GM12878 (cell line): ENCODE measurements at regions not wholly inside any gene's neighbourhood (a gene's known extent, or its start where the extent isn't known, plus 50 kb on each side); places are given as distances from the start of the nearest gene placed in this dataset.
A peak's percentile ranks its signal among the peaks of the same experiment; 100 is the strongest.

Experiments used
- BCL11A ChIP-seq: IDR thresholded peaks from 2 replicates; pipeline ENCODE4 v1.6.1; 2011; ENCODE audit warnings: low read depth, low read length
- BHLHE40 ChIP-seq, 2 experiments: fragments of 450-650 bp in 1 of 2; IDR thresholded peaks; 2 replicates each; pipeline ENCODE4 v1.6.1; 2011 to 2017; ENCODE audit warnings: low read depth in 2 of 2, borderline replicate concordance in 1 of 2, improper control_type of control experiment in 1 of 2, low read length in 1 of 2, mild to moderate bottlenecking in 1 of 2
- CEBPB ChIP-seq, 2 experiments: fragments of 150-350 bp in 1 of 2; IDR thresholded peaks; 2 replicates each; pipeline ENCODE4 v1.6.1; 2012 to 2014; ENCODE audit warnings: low read depth in 2 of 2, low read length in 2 of 2, borderline replicate concordance in 1 of 2, inconsistent platforms in 1 of 2
- CHD2 ChIP-seq: IDR thresholded peaks from 2 replicates; pipeline ENCODE4 v1.6.1; 2011; ENCODE audit warnings: low read depth, low read length, improper control_type of control experiment, borderline replicate concordance
- CREB1 ChIP-seq: IDR thresholded peaks from 2 replicates; pipeline ENCODE4 v1.6.1; 2012; ENCODE audit warnings: low read depth, mild to moderate bottlenecking, inconsistent platforms
- GABPA ChIP-seq: IDR thresholded peaks from 2 replicates; pipeline ENCODE4 v1.6.1; 2014; ENCODE audit warnings: antibody characterized with exemption, low read depth, mild to moderate bottlenecking, inconsistent platforms
- IKZF2 ChIP-seq, 2 experiments: fragments of 450-650 bp; IDR thresholded peaks; 2 replicates each; pipeline ENCODE4 v1.6.1; 2017; ENCODE audit warnings: mild to moderate bottlenecking in 2 of 2, moderate library complexity in 2 of 2
- KAT2A ChIP-seq: conservative IDR thresholded peaks from 2 replicates; pipeline ENCODE4 v1.6.1; 2011; ENCODE audit warnings: low read depth, low read length; ENCODE audit not compliant: control insufficient read depth
- MXI1 ChIP-seq: fragments of 150-350 bp; IDR thresholded peaks from 2 replicates; pipeline ENCODE4 v1.6.1; 2011; ENCODE audit warnings: low read depth, mild to moderate bottlenecking, inconsistent platforms, low read length, improper control_type of control experiment
- MYB ChIP-seq: fragments of 150-350 bp; IDR thresholded peaks from 2 replicates; pipeline ENCODE4 v1.6.1; 2014; ENCODE audit warnings: mild to moderate bottlenecking, low read depth, low read length, borderline replicate concordance
- NFIC ChIP-seq: IDR thresholded peaks from 2 replicates; pipeline ENCODE4 v1.6.1; 2012; ENCODE audit warnings: low read depth, mild to moderate bottlenecking, inconsistent platforms, low read length, moderate library complexity
- NR2F1 ChIP-seq: fragments of 450-650 bp; conservative IDR thresholded peaks from 2 replicates; pipeline ENCODE4 v1.6.1; 2017; ENCODE audit warnings: mild to moderate bottlenecking
- POLR2A ChIP-seq: IDR thresholded peaks from 2 replicates; pipeline ENCODE4 v1.6.1; 2011; ENCODE audit warnings: low read depth, mild to moderate bottlenecking, low read length
- POU2F2 ChIP-seq: IDR thresholded peaks from 3 replicates; pipeline ENCODE4 v1.6.1; 2011; ENCODE audit warnings: low read depth, mild to moderate bottlenecking, low read length, borderline replicate concordance
- RAD21 ChIP-seq: IDR thresholded peaks from 2 replicates; pipeline ENCODE4 v1.6.1; 2011; ENCODE audit warnings: mild to moderate bottlenecking, low read depth, low read length, moderate library complexity; ENCODE audit not compliant: insufficient read depth
- RAD51 ChIP-seq: fragments of 450-650 bp; IDR thresholded peaks from 2 replicates; pipeline ENCODE4 v1.6.1; 2016; ENCODE audit warnings: moderate library complexity, mild to moderate bottlenecking, inconsistent platforms
- RBBP5 ChIP-seq: fragments of 200-600 bp; sonication (generic); conservative IDR thresholded peaks from 2 replicates; pipeline ENCODE4 v1.6.1; 2016
- SMAD1 ChIP-seq: fragments of 450-650 bp; IDR thresholded peaks from 2 replicates; pipeline ENCODE4 v1.6.1; 2018; ENCODE audit warnings: mild to moderate bottlenecking, low read depth; ENCODE audit not compliant: partially characterized antibody
- SP1 ChIP-seq: IDR thresholded peaks from one replicate; pipeline ENCODE4 v1.6.1; 2011; ENCODE audit warnings: low read depth, low read length
- SUZ12 ChIP-seq: fragments of 200-600 bp; sonication (generic); IDR thresholded peaks from one replicate; pipeline ENCODE4 v1.6.1; 2018; ENCODE audit warnings: antibody characterized with exemption, mild to moderate bottlenecking; ENCODE audit not compliant: unreplicated experiment
- TCF3 ChIP-seq: IDR thresholded peaks from 2 replicates; pipeline ENCODE4 v1.6.1; 2012; ENCODE audit warnings: low read depth, mild to moderate bottlenecking, low read length, borderline replicate concordance; ENCODE audit not compliant: insufficient read depth
- WRNIP1 ChIP-seq: IDR thresholded peaks from 2 replicates; pipeline ENCODE4 v1.6.1; 2011; ENCODE audit warnings: low read depth, low read length, improper control_type of control experiment, borderline replicate concordance
- TF ChIP-seq, protein P1 (sequence below): IDR thresholded peaks from 2 replicates; pipeline ENCODE4 v1.6.1; 2012; ENCODE audit warnings: low read depth, low read length, improper control_type of control experiment
- TF ChIP-seq, protein P2 (sequence below): fragments of 450-650 bp; IDR thresholded peaks from 2 replicates; pipeline ENCODE4 v1.6.1; 2016; ENCODE audit warnings: mild to moderate bottlenecking, moderate library complexity, borderline replicate concordance
- TF ChIP-seq, protein P3 (sequence below): fragments of 450-650 bp; IDR thresholded peaks from 2 replicates; pipeline ENCODE4 v1.6.1; 2018; ENCODE audit warnings: mild to moderate bottlenecking, low read depth, moderate library complexity; ENCODE audit not compliant: partially characterized antibody

DNA sequence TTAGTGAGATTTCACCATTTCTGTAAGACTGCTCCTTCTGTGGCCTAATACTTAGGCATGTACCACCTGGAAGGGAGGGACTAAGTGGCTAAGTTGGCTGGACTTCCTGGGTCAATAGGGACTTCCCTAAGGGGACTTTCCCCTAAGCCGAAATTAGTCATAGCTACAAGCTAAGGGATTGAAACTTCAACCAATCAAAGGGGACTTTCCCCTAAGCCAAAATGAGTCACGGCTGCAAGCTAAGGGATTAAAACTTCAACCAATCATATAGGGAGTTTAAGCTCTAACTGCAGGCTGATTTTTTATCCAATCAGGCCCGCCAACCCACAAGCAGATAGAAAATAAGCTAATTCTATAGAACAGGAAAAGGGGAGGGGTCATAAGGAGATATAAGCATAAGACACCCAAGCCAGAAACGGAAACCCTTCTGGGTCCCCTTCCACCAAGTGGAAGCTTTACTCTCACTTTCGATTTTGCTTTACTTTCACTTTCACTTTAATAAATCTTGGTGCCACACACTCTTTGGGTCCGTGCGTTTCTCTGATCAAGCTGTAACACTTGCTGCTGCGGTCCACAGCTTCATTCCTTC, 382.8 kb downstream of the KLHL4 start (continued):
- TF ChIP-seq CEBPB (IDR thresholded peaks at IDR 0.05; ENCODE audit: borderline replicate concordance in 1 of 2, low read depth in 2 of 2, low read length in 2 of 2) (no peak), RAD51 (no peak), RBBP5 (no peak), GABPA (no peak), POLR2A (no peak), SUZ12 (no peak), NR2F1 (no peak), KAT2A (no peak), SMAD1 (no peak), WRNIP1 (no peak), TCF3 (no peak), IKZF2 (IDR thresholded peaks at IDR 0.05) (peak; percentile 16 to 35; a peak in 2 of 4 replicates), POU2F2 (no peak), SP1 (no peak), NFIC (no peak), CREB1 (peak; percentile 26; the same call in 1 of the 2 replicates), BCL11A (peak; percentile 50; the same call in 1 of the 2 replicates), CHD2 (no peak), BHLHE40 (IDR thresholded peaks at IDR 0.05; ENCODE audit: borderline replicate concordance in 1 of 2, low read depth in 2 of 2, low read length in 1 of 2) (0 out of 4 replicates have a peak, but pooled peaks of 1 of the 2 experiments have one; percentile 27), MXI1 (no peak), RAD21 (no peak), MYB (no peak)
- TF ChIP-seq, protein P1, sequence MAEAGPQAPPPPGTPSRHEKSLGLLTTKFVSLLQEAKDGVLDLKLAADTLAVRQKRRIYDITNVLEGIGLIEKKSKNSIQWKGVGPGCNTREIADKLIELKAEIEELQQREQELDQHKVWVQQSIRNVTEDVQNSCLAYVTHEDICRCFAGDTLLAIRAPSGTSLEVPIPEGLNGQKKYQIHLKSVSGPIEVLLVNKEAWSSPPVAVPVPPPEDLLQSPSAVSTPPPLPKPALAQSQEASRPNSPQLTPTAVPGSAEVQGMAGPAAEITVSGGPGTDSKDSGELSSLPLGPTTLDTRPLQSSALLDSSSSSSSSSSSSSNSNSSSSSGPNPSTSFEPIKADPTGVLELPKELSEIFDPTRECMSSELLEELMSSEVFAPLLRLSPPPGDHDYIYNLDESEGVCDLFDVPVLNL = no peak
- TF ChIP-seq, protein P2, sequence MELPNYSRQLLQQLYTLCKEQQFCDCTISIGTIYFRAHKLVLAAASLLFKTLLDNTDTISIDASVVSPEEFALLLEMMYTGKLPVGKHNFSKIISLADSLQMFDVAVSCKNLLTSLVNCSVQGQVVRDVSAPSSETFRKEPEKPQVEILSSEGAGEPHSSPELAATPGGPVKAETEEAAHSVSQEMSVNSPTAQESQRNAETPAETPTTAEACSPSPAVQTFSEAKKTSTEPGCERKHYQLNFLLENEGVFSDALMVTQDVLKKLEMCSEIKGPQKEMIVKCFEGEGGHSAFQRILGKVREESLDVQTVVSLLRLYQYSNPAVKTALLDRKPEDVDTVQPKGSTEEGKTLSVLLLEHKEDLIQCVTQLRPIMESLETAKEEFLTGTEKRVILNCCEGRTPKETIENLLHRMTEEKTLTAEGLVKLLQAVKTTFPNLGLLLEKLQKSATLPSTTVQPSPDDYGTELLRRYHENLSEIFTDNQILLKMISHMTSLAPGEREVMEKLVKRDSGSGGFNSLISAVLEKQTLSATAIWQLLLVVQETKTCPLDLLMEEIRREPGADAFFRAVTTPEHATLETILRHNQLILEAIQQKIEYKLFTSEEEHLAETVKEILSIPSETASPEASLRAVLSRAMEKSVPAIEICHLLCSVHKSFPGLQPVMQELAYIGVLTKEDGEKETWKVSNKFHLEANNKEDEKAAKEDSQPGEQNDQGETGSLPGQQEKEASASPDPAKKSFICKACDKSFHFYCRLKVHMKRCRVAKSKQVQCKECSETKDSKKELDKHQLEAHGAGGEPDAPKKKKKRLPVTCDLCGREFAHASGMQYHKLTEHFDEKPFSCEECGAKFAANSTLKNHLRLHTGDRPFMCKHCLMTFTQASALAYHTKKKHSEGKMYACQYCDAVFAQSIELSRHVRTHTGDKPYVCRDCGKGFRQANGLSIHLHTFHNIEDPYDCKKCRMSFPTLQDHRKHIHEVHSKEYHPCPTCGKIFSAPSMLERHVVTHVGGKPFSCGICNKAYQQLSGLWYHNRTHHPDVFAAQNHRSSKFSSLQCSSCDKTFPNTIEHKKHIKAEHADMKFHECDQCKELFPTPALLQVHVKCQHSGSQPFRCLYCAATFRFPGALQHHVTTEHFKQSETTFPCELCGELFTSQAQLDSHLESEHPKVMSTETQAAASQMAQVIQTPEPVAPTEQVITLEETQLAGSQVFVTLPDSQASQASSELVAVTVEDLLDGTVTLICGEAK = 0 out of 2 replicates have a peak, but pooled peaks have one; percentile 17
- TF ChIP-seq, protein P3, sequence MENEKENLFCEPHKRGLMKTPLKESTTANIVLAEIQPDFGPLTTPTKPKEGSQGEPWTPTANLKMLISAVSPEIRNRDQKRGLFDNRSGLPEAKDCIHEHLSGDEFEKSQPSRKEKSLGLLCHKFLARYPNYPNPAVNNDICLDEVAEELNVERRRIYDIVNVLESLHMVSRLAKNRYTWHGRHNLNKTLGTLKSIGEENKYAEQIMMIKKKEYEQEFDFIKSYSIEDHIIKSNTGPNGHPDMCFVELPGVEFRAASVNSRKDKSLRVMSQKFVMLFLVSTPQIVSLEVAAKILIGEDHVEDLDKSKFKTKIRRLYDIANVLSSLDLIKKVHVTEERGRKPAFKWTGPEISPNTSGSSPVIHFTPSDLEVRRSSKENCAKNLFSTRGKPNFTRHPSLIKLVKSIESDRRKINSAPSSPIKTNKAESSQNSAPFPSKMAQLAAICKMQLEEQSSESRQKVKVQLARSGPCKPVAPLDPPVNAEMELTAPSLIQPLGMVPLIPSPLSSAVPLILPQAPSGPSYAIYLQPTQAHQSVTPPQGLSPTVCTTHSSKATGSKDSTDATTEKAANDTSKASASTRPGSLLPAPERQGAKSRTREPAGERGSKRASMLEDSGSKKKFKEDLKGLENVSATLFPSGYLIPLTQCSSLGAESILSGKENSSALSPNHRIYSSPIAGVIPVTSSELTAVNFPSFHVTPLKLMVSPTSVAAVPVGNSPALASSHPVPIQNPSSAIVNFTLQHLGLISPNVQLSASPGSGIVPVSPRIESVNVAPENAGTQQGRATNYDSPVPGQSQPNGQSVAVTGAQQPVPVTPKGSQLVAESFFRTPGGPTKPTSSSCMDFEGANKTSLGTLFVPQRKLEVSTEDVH = no peak
